ENCODE measurements at regions not wholly inside any gene's neighbourhood (a gene's known extent, or its start where the extent isn't known, plus 50 kb on each side); places are given as distances from the start of the nearest gene placed in this dataset.

DNA sequence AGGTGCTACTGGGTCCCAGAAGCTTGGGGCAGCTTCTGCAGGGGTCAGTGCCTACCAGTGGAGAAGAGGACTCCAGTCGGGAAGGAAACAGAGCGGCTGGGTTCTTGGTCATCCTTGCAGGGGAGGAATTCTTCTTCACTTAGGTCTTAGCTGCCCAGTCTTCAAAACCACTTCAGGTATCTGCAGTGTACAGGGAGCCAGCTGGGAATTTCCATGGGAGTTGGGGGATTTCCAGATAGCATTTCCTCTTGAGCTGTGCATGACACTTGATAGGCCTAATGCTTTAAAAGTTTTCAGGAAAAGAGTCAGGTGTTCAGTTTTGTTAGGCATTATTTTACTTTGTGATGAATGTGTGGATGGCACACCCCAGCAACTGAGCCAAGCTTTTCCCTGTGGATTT is 58.1 kb upstream of the ENPP6 start:
- Histone ChIP-seq H3K36me3 (no peaks in the 10 kb centered on the region), H3K9me3 (peaks cover 0 to 13% (median 5%) of the 10 kb centered on the region in 3 donors), H3K4me3 (no peak overlapping the region), H3K27me3 (no peaks in the 10 kb centered on the region), H3K27ac (no peak overlapping the region), H3K4me1 (no peaks in the 10 kb centered on the region)
- TF ChIP-seq, protein P1, sequence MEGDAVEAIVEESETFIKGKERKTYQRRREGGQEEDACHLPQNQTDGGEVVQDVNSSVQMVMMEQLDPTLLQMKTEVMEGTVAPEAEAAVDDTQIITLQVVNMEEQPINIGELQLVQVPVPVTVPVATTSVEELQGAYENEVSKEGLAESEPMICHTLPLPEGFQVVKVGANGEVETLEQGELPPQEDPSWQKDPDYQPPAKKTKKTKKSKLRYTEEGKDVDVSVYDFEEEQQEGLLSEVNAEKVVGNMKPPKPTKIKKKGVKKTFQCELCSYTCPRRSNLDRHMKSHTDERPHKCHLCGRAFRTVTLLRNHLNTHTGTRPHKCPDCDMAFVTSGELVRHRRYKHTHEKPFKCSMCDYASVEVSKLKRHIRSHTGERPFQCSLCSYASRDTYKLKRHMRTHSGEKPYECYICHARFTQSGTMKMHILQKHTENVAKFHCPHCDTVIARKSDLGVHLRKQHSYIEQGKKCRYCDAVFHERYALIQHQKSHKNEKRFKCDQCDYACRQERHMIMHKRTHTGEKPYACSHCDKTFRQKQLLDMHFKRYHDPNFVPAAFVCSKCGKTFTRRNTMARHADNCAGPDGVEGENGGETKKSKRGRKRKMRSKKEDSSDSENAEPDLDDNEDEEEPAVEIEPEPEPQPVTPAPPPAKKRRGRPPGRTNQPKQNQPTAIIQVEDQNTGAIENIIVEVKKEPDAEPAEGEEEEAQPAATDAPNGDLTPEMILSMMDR (IDR thresholded peaks at IDR 0.05) = no peak
- intact Hi-C loops (cut with DNase I; ENCODE audit: low total_unique reads) = no loop called here
- no peak for DNase-seq

DNA sequence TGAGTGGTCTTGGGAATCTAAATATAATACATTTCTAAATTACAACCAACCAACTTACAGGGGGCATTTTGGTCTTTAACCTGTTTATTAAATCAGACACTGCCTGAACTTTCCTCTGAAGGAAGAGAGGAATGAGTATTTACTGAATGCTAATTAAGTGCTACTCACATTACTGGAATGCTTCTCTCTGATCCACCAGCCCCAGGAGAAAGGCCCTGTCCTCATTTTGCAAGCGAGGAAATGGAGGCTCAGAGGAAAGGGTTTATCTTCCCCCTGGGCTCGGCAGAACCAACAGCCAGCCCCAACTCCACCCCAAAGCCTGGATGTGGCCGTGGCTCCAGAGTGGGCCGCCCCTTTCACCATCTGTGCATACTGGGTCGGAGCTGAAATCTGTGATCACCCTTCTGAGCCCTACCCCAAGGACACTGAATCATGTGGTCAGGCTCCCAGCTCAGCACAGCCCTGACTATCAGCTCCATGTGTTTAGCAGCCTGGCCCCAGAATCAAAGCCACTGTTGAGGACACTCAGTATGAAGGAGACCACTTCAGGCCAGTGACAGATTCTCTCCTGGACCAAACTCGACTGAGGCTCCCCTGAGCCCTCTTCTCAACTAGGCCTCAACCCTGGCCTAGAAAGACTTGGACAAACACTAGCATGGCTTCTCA is 56.7 kb upstream of the ENPP6 start:
- no peak overlapping the region for H3K4me3 ChIP-seq
- no peaks in the 10 kb centered on the region for H3K36me3 ChIP-seq
- DNase-seq = no peak
- intact Hi-C loops (cut with DNase I; ENCODE audit: low total_unique reads) = loop anchor here (5.0 kb wide), 1 partner anchor 268 kb away; no protein-coding TSS in a partner anchor
- no peaks in the 10 kb centered on the region for H3K4me1 ChIP-seq
- no peaks in the 10 kb centered on the region for H3K27me3 ChIP-seq
- H3K9me3 ChIP-seq = peaks cover 0 to 13% (median 5%) of the 10 kb centered on the region in 3 donors
- TF ChIP-seq, protein P1 (IDR thresholded peaks at IDR 0.05) = no peak
- H3K27ac ChIP-seq = no peak overlapping the region

DNA sequence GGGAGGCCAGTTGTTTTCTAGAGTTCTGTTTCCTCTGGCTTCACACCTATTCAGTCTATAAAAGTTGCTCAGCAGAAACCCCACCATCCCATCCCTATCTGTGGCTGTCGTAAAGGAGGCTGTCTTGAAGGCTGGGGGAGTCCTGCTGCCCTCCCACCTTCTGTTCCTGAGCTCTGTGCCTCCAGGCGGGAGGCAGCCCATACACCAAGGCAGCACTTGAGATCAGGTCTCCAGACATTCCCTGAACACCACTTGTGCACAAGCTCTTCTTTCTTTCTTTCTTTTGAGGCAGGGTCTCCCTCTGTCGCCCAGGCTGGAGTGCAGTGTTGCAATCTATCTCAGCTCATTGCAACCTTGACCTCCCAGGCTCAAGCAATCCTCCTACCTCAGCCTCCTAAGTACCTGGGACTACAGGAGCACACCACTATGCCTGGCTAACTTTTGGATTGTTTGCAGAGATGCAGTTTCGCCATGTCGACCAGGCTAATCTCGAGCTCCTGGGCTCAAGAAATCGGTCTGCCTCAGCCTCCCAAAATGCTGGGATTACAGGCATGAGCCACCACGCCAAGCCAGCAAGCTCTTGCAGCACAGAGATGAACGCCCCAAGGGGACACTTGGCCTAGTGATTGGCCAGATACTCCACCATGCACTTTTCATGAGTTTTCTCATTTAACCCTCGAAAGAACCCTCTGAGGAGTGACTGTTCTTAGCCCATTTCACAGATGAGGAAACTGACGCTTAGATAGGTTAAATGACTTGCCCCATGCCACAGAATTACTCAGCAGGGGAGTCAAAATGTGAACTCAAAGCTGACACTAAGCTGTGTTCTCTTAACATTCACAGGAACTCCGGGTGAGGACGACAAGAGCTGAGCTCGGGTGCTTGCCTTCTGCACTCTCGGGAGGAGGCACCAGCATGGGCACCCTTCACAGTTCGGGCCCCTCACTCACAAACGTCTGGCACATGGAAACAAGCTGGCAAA is 55.8 kb upstream of the ENPP6 start:
- DNase-seq = no peak
- Histone ChIP-seq H3K27ac (no peak overlapping the region), H3K9me3 (peaks cover 0 to 13% (median 5%) of the 10 kb centered on the region in 3 donors), H3K27me3 (no peaks in the 10 kb centered on the region), H3K36me3 (no peaks in the 10 kb centered on the region), H3K4me1 (no peaks in the 10 kb centered on the region), H3K4me3 (no peak overlapping the region)
- TF ChIP-seq, protein P1 (IDR thresholded peaks at IDR 0.05) = no peak
- intact Hi-C loops (cut with DNase I; ENCODE audit: low total_unique reads) = loop anchor here (5.0 kb wide), 1 partner anchor 269 kb away; no protein-coding TSS in a partner anchor

DNA sequence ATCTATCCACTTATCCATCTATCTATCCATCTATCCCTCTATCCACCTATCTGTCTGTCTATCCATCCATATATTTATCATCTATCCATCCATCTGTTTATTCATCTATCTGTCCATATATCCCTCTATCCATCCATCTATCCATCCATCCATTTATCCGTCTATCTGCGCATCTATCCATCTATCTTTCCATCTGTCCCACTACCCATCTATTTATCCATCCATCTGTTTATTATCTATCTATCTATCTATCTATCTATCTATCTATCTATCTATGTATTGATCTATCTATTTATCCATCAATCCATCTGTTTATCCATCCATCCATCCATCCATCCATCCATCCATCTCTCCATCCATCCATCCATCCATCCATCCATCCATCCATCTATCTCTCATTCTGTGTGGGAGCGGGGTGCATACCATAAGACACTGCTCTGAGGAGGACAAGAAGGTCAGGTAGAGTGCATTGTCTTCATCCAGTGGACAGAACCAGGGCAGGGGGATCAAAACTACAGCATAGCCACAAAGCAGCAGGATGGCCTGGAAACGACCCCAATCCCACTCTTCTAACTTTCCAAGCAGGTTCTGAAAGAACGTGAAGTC is 53.2 kb upstream of the ENPP6 start:
- DNase-seq = no peak
- intact Hi-C loops (cut with DNase I; ENCODE audit: low total_unique reads) = loop anchor here (5.0 kb wide), 1 partner anchor 271 kb away; no protein-coding TSS in a partner anchor
- TF ChIP-seq, protein P1 (IDR thresholded peaks at IDR 0.05) = no peak
- peaks cover 0 to 1% (median 0%) of the 10 kb centered on the region in 3 donors for H3K9me3 ChIP-seq
- H3K27ac ChIP-seq = no peak overlapping the region
- H3K4me1 ChIP-seq = no peaks in the 10 kb centered on the region
- no peak overlapping the region for H3K4me3 ChIP-seq
- H3K27me3 ChIP-seq = no peaks in the 10 kb centered on the region
- no peaks in the 10 kb centered on the region for H3K36me3 ChIP-seq

DNA sequence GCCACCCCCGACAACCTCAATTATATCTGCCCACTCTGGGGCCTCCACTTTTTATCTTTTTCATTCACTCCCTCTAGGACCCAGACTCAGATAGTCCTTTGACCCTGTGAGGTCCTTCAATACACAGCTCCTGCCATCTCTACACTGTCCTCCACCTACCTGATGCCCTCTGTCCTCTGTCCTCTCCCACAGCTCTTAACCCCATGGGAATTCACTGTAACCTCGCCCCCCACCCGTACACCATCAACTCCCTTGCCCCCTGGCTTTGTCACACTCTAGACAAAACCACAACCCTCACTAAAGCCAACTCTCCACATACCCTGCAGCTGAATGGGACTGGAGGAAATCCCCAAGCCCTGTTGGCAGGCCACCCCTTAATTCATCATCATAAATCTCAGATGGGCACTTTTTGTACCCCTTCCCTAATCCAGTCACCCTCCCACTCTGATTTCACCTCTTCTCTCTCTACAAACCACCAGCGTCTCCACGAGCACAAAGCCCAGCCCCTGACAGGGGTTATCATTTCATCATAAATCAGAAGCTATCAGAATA is 52.3 kb upstream of the ENPP6 start:
- no peaks in the 10 kb centered on the region for H3K9me3 ChIP-seq
- no peak overlapping the region for H3K27ac ChIP-seq
- intact Hi-C loops (cut with DNase I; ENCODE audit: low total_unique reads) = loop anchor here (5.0 to 10.0 kb wide), 2 partner anchors 272 to 355 kb away; no protein-coding TSS in a partner anchor
- no peak overlapping the region for H3K4me3 ChIP-seq
- TF ChIP-seq, protein P1 (IDR thresholded peaks at IDR 0.05) = no peak
- H3K27me3 ChIP-seq = no peaks in the 10 kb centered on the region
- no peaks in the 10 kb centered on the region for H3K36me3 ChIP-seq
- no peaks in the 10 kb centered on the region for H3K4me1 ChIP-seq
- DNase-seq = no peak

All from tibial artery (tissue), 4 donors.